ENCODE measurements at regions not wholly inside any gene's neighbourhood (a gene's known extent, or its start where the extent isn't known, plus 50 kb on each side); places are given as distances from the start of the nearest gene placed in this dataset.

DNA sequence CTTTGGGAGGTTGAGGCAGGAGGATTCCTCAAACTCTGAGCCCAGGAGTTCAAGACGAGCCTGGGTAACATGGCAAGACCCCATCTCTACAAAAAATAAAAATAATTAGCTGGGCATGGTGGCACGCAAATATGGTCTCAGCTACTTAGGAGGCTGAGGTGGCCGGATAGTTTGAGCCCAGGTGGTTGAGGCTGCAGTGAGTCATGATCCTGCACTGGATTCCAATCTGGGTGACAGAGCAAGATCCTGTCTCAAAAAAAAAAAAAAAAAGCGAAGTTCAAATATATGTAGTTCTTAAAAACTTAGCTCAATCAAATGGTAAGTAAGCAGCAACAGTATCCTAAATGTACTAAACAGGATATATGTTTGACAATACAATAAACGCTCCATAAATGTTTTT is 85.5 kb upstream of the SSTR1 start:
- DNase-seq, result no peak

- DNase-seq, result no peak
Observed at GRCh38 chr14:38124506-38124905, 83.2 kb upstream of the SSTR1 start.

DNA sequence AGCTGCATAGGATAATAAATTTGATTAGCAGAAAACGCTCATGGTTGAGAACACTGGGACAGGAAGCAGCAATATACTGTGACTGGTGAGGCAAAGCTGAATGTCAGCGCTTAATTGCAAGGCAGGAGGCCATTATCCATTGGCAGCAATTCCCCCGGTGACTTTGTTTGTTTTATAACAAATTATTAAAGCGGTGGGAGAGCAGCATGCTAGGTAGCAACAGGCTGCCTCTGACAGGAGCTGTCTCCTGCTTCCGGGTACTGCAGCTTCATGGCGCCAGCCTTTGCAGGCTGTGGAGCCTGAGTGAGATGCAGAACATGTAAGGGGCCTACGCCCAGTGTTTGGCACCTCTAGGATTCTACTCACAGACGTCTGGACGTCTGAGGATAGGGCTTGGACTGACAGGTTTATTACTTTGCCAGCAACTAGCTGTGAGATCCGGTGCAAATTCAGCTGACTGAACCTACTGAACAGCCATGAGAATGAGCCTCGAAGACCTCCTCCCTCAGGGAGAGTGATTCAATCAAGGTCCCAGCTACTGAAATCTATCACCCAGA is 82.1 kb upstream of the SSTR1 start:
- no peak for DNase-seq

DNA sequence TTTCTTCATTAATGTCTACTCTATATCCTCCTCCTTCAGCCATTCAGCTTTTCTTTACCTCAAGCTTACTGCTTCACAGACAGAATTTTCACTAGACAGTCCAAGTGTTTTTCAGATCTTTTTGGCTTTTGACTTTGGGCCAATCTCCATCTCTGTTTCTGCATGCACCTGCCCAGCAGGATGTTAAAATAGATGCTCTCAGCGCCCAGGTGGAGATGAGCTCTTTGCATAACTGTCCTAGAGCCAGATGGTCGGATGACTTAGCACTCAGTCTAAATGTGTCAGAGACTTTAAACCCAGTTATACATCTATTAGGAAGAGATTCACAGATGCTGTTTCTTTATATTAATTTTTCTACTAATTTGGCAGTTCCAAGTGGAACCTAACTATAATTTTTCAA is 80.3 kb upstream of the SSTR1 start:
- DNase-seq, result no peak

DNA sequence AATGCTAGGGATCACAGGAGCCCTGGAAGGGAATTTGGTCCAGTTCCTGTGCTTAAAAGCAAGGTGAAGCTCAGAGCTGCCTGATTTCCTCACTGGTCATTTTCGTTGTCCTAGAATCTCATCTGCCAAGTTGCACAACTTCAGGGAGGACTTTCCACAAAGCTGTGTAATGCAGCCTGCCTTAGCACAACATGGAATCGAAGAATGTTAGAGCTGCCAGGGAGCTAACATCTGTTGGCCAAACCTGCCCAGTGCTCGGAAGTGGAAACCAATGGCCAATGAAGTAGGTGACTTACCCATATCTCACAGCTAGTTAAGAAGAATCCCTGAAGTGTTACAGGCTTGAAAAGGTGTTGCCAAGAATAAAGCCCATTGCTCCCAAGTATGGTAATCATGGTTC is 79.9 kb upstream of the SSTR1 start:
- no peak for DNase-seq

- no peak for DNase-seq
Observed at GRCh38 chr14:38128640-38129039, 79.1 kb upstream of the SSTR1 start.

GRCh38 chr14:38129192-38129591 is 78.5 kb upstream of the SSTR1 start:
- no peak for DNase-seq

GRCh38 chr14:38129705-38130104 is 78.0 kb upstream of the SSTR1 start:
- no peak for DNase-seq

DNA sequence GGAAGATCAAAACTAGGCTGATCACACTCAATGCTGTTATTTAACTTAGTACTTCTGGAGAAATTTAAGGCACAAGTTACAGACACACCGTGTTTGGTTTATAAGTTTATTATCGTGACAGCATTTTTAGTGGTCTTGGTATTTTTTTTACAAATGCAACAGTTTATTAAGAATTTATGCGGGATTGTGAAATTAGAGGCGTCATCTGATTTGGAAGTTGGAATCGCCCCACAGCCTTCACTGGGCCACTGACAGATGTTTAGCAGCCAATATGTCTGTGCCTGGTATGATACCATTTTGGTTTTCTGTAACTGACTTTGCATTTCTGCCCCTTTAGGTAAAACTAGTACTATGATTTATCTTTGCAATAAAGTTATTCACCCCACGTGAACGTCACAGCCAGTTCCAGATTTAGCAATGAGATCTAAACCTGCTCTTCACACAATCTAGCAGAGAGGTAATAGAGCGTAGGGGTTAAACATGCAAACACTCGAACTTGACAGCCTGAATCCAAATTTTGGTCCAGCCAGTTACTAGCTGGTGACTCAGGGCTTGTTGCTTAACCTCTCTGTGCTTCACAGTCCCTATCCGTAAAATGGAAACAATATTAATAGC is 73.2 kb upstream of the SSTR1 start:
- DNase-seq, result no peak

DNA sequence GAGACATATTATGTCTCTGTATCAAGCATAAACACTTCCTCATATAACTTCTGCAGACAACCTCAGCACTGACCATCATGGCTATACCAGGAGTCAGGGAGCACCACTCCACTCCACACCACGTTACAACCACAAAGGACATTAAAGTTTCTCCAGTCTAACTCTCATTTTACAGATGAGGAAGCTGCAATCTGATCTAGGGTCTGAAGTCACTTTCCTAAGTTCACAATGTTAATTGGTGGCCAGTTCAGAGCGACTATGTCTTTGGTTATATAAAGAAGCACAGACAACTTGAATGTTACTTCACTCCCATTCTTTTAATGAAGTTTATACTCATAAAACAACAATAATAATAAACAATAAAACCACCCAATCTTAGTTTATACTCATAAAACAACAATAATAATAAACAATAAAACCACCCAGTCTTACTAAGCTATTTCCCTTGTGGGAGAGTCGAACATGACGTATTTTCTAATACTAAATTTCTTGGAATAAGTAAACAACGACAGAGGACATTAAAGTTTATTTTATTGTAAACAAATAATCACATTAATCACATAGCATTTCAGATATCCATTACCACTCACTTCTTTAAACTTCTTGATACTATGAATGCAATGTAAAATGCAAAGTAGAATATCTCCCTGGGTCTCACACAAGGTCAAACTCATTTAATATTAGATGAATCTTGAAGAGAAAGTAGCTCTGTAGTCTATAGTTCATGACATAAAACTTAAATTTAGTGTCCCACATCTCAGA is 72.4 kb upstream of the SSTR1 start:
- no peak for DNase-seq

DNA sequence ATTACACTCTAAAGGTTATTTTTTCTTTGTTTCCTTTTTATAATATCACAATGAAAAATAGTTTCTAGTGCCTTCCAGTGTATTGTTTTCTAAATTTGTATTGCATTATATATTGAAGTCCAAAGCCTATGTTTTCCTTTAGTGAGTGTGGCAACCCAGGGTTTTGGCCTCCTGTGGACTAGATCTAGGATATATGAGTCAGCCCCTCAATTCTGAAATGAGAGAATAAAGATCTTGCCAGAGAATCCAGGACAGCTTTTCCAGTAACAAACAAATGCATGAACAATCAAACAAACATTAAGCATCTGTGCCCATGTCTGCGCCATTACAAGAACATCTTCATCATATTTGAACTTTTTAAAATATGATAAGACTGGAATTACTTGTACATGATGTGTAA is 70.7 kb upstream of the SSTR1 start:
- DNase-seq, result no peak

- no peak for DNase-seq
Observed at GRCh38 chr14:38138473-38139138, 69.1 kb upstream of the SSTR1 start.

GRCh38 chr14:38139926-38140325 is 67.8 kb upstream of the SSTR1 start:
- no peak for DNase-seq

DNA sequence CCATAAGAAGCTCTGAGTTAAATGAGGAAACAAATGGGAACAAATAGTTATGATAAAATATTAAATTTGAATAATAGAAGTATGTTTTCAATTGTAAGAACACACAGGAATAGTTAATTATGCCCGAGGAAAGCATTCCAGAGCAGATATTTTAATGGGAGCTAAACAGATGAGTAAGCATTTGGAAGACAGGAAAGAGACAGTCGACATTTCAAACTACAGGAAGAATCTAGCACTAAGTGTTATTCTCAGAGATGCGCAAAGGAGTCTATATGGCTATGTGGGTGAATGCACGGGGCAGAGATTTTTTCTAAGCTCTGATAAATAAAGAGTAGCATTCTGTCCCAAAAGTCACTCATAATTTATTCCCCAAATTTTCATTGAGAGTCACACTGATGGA is 64.5 kb upstream of the SSTR1 start:
- DNase-seq, result no peak

GRCh38 chr14:38143659-38144505 is 63.8 kb upstream of the SSTR1 start:
- DNase-seq, result no peak

DNA sequence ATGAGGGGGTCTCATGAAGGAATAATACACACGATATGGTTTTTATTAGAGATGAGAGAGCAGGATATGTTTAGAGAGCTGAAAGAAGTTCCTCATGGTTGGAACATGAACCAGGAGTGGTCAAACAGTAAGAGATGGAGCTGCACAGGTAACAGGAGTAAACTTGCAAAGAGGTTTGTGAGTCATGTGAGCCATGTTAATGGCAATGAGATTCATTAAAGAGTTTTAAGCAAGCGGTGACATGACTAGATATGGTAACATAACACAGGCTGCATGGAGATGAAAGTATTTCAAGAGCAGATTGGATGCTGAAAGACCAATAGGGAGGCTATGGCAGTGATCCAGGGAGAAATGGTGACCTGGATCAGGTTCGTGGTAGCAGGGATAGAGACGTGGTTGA is 62.6 kb upstream of the SSTR1 start:
- no peak for DNase-seq

GRCh38 chr14:38150075-38150474 is 57.6 kb upstream of the SSTR1 start:
- DNase-seq, result no peak
